Stomach (tissue), 4 donors: ENCODE measurements at regions not wholly inside any gene's neighbourhood (a gene's known extent, or its start where the extent isn't known, plus 50 kb on each side); places are given as distances from the start of the nearest gene placed in this dataset.

Source experiments
- CTCF ChIP-seq, 7 experiments: fragments of 450-650 bp in 4 of 7; fragments of 200-600 bp in 3 of 7; sonication (generic) in 3 of 7; IDR thresholded peaks; one replicate each; pipeline ENCODE4 v1.5.1; 2016 to 2019; ENCODE audit warnings: antibody characterized with exemption in 7 of 7, control low read depth in 2 of 7, mild to moderate bottlenecking in 1 of 7
- EP300 ChIP-seq: sonication (generic); formaldehyde crosslinking; IDR thresholded peaks from one replicate; pipeline ENCODE4 v1.6.1; 2017; ENCODE audit warnings: antibody characterized with exemption
- POLR2A ChIP-seq, 4 donors: fragments of 450-650 bp; IDR thresholded peaks; one replicate each; pipeline ENCODE4 v1.6.1; 2016; ENCODE audit warnings: antibody characterized with exemption in 4 of 4, control low read depth in 2 of 4, mild to moderate bottlenecking in 1 of 4, moderate library complexity in 1 of 4
- POLR2AphosphoS5 ChIP-seq, 3 donors: sonication (generic); formaldehyde crosslinking; IDR thresholded peaks; one replicate each; pipeline ENCODE4 v1.6.1; 2016; ENCODE audit warnings: antibody characterized with exemption in 3 of 3

- TF ChIP-seq CTCF (IDR thresholded peaks at IDR 0.05) (no peak), POLR2A (IDR thresholded peaks at IDR 0.05) (no peak), EP300 (no peak), POLR2AphosphoS5 (IDR thresholded peaks at IDR 0.05) (no peak)
Measured at GRCh38 chr12:114767084-114767760, 83.2 kb upstream of the TBX3 start.
